Natural killer cell (primary cell): ENCODE measurements at regions not wholly inside any gene's neighbourhood (a gene's known extent, or its start where the extent isn't known, plus 50 kb on each side); places are given as distances from the start of the nearest gene placed in this dataset.
"Not testable (repeated sequence)": the region's sequence is repeated elsewhere in the genome, so short reads cannot be mapped to it uniquely, and the experiment has no call there.

ENCODE experiments used
- ATAC-seq, 3 donors: fragments of 150-1000 bp in 2 of 3; fragments of 200-7000 bp in 1 of 3; cut with Tn5 transposase; 1 replicate in 1 of 3; 2 replicates in 2 of 3; pipeline ENCODE4 v1.10.0; 2021; ENCODE audit warnings: mild to moderate bottlenecking in 2 of 3, moderate library complexity in 2 of 3
- DNase-seq, 2 donors: peaks; one replicate each; pipeline versions ENCODE4 v3.0.0 to v3.0.0-alpha.2; 2013 to 2021; ENCODE audit warnings: mixed read lengths in 1 of 2
- H3K27ac ChIP-seq: one replicate; pipeline ENCODE4 v1.5.1; 2013; ENCODE audit warnings: mild to moderate bottlenecking, low read length
- H3K27me3 ChIP-seq: one replicate; pipeline ENCODE4 v1.6.1; 2013; ENCODE audit warnings: low read length; ENCODE audit not compliant: control insufficient read depth, insufficient read depth
- H3K36me3 ChIP-seq: one replicate; pipeline ENCODE4 v1.6.1; 2013; ENCODE audit warnings: low read length; ENCODE audit not compliant: control insufficient read depth, insufficient read depth
- H3K4me1 ChIP-seq: one replicate; pipeline ENCODE4 v1.6.1; 2013; ENCODE audit warnings: low read length; ENCODE audit not compliant: control insufficient read depth, insufficient read depth
- H3K4me3 ChIP-seq: one replicate; pipeline ENCODE4 v1.5.1; 2013; ENCODE audit warnings: low read length
- H3K9me3 ChIP-seq: one replicate; pipeline ENCODE4 v1.6.1; 2013; ENCODE audit warnings: low read length; ENCODE audit not compliant: control insufficient read depth, insufficient read depth
- H3K27ac Mint-ChIP-seq, 2 donors: one replicate each; pipeline ENCODE4 v1.8.0; 2022; ENCODE audit warnings: mild to moderate bottlenecking in 2 of 2, mixed read lengths in 2 of 2, moderate library complexity in 1 of 2
- H3K27me3 Mint-ChIP-seq, 2 donors: one replicate each; pipeline ENCODE4 v1.8.0; 2022; ENCODE audit warnings: low read depth in 2 of 2, mixed read lengths in 2 of 2
- H3K36me3 Mint-ChIP-seq: one replicate; pipeline ENCODE4 v1.8.0; 2022; ENCODE audit warnings: mixed read lengths
- H3K4me1 Mint-ChIP-seq, 2 donors: one replicate each; pipeline ENCODE4 v1.8.0; 2022; ENCODE audit warnings: mixed read lengths in 2 of 2
- H3K4me3 Mint-ChIP-seq: one replicate; pipeline ENCODE4 v1.8.0; 2022; ENCODE audit warnings: mild to moderate bottlenecking, moderate library complexity, mixed read lengths
- H3K9me3 Mint-ChIP-seq, 2 donors: one replicate each; pipeline ENCODE4 v1.8.0; 2022; ENCODE audit warnings: mixed read lengths in 2 of 2
- WGBS: methylation state at CpG from one replicate; pipeline ENCODE4 v1.1.7; 2013; ENCODE audit warnings: missing lambda C conversion rate; ENCODE audit not compliant: insufficient coverage; 5-methylcytosine and 5-hydroxymethylcytosine counted together
- intact Hi-C: fragments of 100-400 bp; cut with micrococcal nuclease; formaldehyde crosslinking; loops from one replicate; pipeline ENCODE4 v1.14.2; 2022
- TF ChIP-seq, protein P1 (sequence below): fragments of 200-600 bp; IDR thresholded peaks from one replicate; pipeline ENCODE4 v1.8.0; 2022; ENCODE audit warnings: antibody characterized with exemption

DNA sequence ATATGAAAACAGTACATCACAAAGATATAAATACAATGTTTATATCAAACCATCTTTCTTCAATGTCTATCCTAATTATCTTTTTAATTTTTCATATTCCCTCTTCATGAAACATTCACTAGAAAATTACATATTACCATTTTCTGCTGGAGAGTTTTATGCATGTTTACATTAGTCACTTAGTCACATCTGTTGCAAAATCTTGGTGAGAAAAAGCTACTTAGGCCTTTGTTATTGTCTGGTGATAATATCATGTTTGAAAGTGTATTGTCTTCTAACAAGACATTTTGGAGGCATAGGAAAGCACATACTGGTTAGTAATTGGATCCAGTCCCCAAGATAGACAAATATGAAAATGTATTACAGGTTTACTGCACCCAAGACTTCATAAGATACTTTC lies 163.6 kb downstream of the GNAI1 start:
- ATAC-seq (no peak), DNase-seq (no peak)
- no peak overlapping the region for H3K4me3 Mint-ChIP-seq
- no peak overlapping the region for H3K4me3 ChIP-seq
- H3K36me3 Mint-ChIP-seq = peaks cover under 1% of the 10 kb centered on the region
- intact Hi-C loops = no loop called here
- H3K27ac Mint-ChIP-seq = no peak overlapping the region
- no peaks in the 10 kb centered on the region for H3K27me3 Mint-ChIP-seq
- no peaks in the 10 kb centered on the region for H3K4me1 Mint-ChIP-seq
- no peaks in the 10 kb centered on the region for H3K36me3 ChIP-seq
- H3K9me3 Mint-ChIP-seq = peaks cover 10 to 14% of the 10 kb centered on the region in 2 donors
- TF ChIP-seq, protein P1, sequence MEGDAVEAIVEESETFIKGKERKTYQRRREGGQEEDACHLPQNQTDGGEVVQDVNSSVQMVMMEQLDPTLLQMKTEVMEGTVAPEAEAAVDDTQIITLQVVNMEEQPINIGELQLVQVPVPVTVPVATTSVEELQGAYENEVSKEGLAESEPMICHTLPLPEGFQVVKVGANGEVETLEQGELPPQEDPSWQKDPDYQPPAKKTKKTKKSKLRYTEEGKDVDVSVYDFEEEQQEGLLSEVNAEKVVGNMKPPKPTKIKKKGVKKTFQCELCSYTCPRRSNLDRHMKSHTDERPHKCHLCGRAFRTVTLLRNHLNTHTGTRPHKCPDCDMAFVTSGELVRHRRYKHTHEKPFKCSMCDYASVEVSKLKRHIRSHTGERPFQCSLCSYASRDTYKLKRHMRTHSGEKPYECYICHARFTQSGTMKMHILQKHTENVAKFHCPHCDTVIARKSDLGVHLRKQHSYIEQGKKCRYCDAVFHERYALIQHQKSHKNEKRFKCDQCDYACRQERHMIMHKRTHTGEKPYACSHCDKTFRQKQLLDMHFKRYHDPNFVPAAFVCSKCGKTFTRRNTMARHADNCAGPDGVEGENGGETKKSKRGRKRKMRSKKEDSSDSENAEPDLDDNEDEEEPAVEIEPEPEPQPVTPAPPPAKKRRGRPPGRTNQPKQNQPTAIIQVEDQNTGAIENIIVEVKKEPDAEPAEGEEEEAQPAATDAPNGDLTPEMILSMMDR = no peak
- H3K9me3 ChIP-seq = peaks cover 3% of the 10 kb centered on the region
- no peak overlapping the region for H3K27ac ChIP-seq
- H3K4me1 ChIP-seq = no peaks in the 10 kb centered on the region
- no peaks in the 10 kb centered on the region for H3K27me3 ChIP-seq

DNA sequence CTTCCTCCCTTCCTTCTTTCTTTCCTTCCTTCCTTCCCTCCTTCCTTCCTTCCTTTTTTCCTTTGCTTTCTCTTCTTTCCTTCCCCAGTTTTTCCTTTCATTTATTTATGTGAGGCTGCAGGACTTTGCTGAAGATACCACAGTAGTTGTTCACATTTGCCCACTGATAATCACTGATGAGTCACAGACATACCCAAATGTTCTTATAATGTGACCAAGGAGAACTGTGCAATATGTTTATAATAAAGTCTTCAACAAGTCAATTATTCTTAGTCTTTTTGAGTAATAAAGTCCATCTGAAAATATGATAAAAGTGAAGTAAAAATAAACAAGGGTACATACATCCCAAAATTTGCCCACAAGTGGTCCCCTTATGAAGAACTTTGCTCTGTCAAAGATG lies 159.7 kb downstream of the GNAI1 start:
- Histone ChIP-seq H3K4me1 (no peaks in the 10 kb centered on the region), H3K27me3 (no peaks in the 10 kb centered on the region), H3K36me3 (no peaks in the 10 kb centered on the region), H3K4me3 (no peak overlapping the region), H3K27ac (no peak overlapping the region), H3K9me3 (no peaks in the 10 kb centered on the region)
- no peaks in the 10 kb centered on the region for H3K27me3 Mint-ChIP-seq
- no peak overlapping the region for H3K4me3 Mint-ChIP-seq
- intact Hi-C loops = no loop called here
- TF ChIP-seq, protein P1 = no peak
- no peaks in the 10 kb centered on the region for H3K4me1 Mint-ChIP-seq
- peaks cover 6% of the 10 kb centered on the region for H3K36me3 Mint-ChIP-seq
- peaks cover 10 to 25% of the 10 kb centered on the region in 2 donors for H3K9me3 Mint-ChIP-seq
- H3K27ac Mint-ChIP-seq = no peak overlapping the region
- DNase-seq = no peak
- no peak for ATAC-seq

DNA sequence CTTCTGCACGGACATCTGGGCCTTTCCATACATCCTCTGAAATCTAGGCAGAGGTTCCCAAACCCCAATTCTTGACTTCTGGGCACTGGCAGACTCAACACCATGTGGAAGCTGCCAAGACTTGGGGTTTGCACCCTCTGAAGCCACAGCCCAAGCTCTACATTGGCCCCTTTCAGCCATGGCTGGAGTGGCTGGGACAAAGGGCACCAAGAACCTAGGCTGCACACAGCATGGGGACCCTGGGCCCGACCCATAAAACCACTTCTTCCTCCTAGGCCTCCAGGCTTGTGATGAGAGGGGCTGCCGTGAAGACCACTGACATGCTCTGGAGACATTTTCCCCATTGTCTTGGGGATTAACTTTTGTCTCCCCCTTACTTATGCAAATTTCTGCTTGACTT lies 158.0 kb downstream of the GNAI1 start:
- H3K27me3 ChIP-seq, DNase-seq, ATAC-seq, H3K9me3 ChIP-seq, H3K27ac ChIP-seq, H3K36me3 ChIP-seq, H3K36me3 Mint-ChIP-seq, H3K4me1 Mint-ChIP-seq, intact Hi-C loops, H3K4me3 ChIP-seq, H3K4me3 Mint-ChIP-seq, H3K27ac Mint-ChIP-seq, H3K27me3 Mint-ChIP-seq, H3K4me1 ChIP-seq: not testable (repeated sequence)
- H3K9me3 Mint-ChIP-seq = peaks cover 15 to 22% of the 10 kb centered on the region in 2 donors
- 79% methylated on average over 3 of the region's 3 CpGs for WGBS

DNA sequence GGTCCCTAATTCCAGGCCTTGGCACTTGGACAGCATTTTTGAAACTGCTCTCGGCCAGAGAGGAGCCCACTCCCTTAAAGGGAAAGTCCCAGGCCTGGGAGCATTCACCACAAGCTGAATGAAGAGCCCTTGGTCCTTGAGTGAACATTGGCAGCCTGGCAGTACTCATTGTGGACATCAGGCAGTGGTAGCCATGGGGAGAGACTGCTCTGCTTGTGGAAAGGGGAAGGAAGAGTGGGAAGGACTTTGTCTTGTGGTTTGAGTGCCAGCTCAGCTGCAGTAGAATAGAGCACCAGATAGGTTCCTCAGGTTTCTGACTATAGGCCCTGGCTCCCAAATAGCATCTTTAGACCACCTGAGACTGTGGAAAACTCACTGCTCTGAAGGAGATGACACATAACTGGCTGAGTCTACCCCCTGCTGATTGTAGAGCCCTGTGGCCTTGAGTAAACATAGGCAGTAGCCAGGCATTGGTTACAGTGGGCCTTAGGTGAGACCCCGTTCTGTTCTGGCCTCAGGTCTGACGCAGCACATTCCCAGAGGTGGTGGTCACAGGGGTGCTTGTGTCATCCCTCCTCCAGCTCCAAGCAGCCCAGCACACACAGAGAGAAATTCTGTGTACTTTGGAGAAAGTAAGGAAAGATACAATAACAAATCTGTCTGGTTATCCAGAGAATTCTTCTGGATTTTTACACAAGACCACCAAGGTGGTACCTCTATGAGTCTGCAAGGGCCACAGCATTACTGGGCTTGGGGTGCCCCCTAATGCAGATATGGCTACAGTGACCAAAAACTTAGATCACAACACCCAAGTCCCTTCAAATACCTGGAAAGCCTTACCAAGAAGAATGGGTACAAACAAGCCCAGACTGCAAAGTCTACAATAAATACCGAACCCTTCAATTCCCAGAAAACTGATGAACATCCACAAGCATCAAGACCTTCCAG lies 153.8 kb downstream of the GNAI1 start:
- intact Hi-C loops = no loop called here
- no peaks in the 10 kb centered on the region for H3K4me1 Mint-ChIP-seq

More for the DNA sequence above, 153.8 kb downstream of the GNAI1 start:
- H3K36me3 ChIP-seq = no peaks in the 10 kb centered on the region
- H3K27me3 ChIP-seq = no peaks in the 10 kb centered on the region
- H3K9me3 ChIP-seq = no peaks in the 10 kb centered on the region
- H3K4me1 ChIP-seq = no peaks in the 10 kb centered on the region
- H3K27ac ChIP-seq = no peak overlapping the region
- Mint-ChIP-seq H3K4me3 (no peak overlapping the region), H3K9me3 (peaks cover 15 to 17% of the 10 kb centered on the region in 2 donors), H3K27me3 (no peaks in the 10 kb centered on the region), H3K36me3 (peaks cover 6% of the 10 kb centered on the region), H3K27ac (no peak overlapping the region)
- no peak overlapping the region for H3K4me3 ChIP-seq
- no peak for DNase-seq
- ATAC-seq = no peak
- TF ChIP-seq, protein P1 = no peak
- WGBS = 82% methylated on average over 4 of the region's 4 CpGs
